ENCODE measurements at regions not wholly inside any gene's neighbourhood (a gene's known extent, or its start where the extent isn't known, plus 50 kb on each side); places are given as distances from the start of the nearest gene placed in this dataset.

DNA sequence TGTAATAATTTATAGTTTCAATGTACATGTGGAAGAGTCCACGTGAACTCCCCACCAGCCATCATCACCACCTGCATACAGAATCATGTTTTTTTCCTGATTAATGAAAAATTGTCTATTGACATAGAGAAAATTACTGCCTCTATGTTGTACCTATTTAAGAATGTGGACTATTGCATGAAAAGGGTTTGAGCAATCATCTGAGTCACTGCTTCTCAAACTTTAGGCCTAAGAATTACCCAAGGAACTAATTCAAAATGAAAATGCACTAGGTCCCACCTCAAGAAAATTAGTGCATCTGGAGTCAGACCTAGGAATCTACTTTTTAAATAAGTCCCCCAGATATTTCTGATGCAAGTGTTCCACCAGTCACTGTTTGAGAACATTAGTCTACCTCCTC, 709.3 kb downstream of the MAT2B start:
- intact Hi-C loops (cut with micrococcal nuclease), result no loop called here
- no peaks in the 10 kb centered on the region for H3K27me3 Mint-ChIP-seq
- Histone ChIP-seq H3K4me3 (ENCODE audit: low read length in 2 of 2) (no peak overlapping the region), H3K36me3 (ENCODE audit: insufficient read depth, low read length) (no peaks in the 10 kb centered on the region), H3K27me3 (ENCODE audit: insufficient read depth, low read length) (no peaks in the 10 kb centered on the region), H3K4me1 (ENCODE audit: insufficient read depth, low read length) (no peaks in the 10 kb centered on the region), H3K27ac (ENCODE audit: low read depth, low read length) (no peak overlapping the region), H3K9me3 (ENCODE audit: control insufficient read depth in 1 of 2, low read length in 2 of 2) (no peaks in the 10 kb centered on the region)
- H3K27ac Mint-ChIP-seq, result no peak overlapping the region
- H3K36me3 Mint-ChIP-seq, result no peaks in the 10 kb centered on the region
- no peak for DNase-seq
- no peak overlapping the region for H3K4me3 Mint-ChIP-seq
- ChIA-PET CTCF (ENCODE audit: partially characterized antibody) (no interaction called here), POLR2A (ENCODE audit: partially characterized antibody) (no interaction called here)
- peaks cover 0 to 14% (median 4%) of the 10 kb centered on the region in 8 donors for H3K9me3 Mint-ChIP-seq
- no peaks in the 10 kb centered on the region for H3K4me1 Mint-ChIP-seq

DNA sequence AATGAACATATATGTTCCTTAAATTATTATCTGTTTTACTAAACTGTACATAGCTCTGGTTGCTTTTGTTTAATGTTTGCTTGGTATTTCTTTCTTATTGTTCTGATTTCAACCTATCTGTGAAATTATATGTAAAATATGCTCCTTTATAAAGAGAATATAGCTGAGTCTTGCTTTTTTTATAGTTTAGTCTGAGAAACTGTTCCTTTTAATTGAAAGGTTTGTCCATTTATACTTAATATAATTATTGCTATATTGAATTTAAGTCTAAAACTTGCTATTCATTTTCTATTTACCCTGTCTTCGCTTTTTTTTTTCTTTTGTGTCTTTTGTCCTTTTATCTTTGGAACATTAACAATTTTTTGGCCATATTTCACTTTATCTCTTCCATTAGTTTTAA, 712.0 kb downstream of the MAT2B start:
- H3K27ac Mint-ChIP-seq, result no peak overlapping the region
- Histone ChIP-seq H3K27ac (ENCODE audit: low read depth, low read length) (no peak overlapping the region), H3K4me3 (ENCODE audit: low read length in 2 of 2) (no peak overlapping the region), H3K9me3 (ENCODE audit: control insufficient read depth in 1 of 2, low read length in 2 of 2) (no peaks in the 10 kb centered on the region), H3K36me3 (ENCODE audit: insufficient read depth, low read length) (no peaks in the 10 kb centered on the region), H3K27me3 (ENCODE audit: insufficient read depth, low read length) (no peaks in the 10 kb centered on the region), H3K4me1 (ENCODE audit: insufficient read depth, low read length) (no peaks in the 10 kb centered on the region)
- POLR2A ChIA-PET (ENCODE audit: partially characterized antibody), result no interaction called here
- no peak overlapping the region for H3K4me3 Mint-ChIP-seq
- intact Hi-C loops (cut with micrococcal nuclease), result no loop called here
- no peaks in the 10 kb centered on the region for H3K4me1 Mint-ChIP-seq
- CTCF ChIA-PET (ENCODE audit: partially characterized antibody), result no interaction called here
- DNase-seq, result no peak
- H3K27me3 Mint-ChIP-seq, result no peaks in the 10 kb centered on the region
- peaks cover 0 to 11% (median 4%) of the 10 kb centered on the region in 8 donors for H3K9me3 Mint-ChIP-seq
- no peaks in the 10 kb centered on the region for H3K36me3 Mint-ChIP-seq

DNA sequence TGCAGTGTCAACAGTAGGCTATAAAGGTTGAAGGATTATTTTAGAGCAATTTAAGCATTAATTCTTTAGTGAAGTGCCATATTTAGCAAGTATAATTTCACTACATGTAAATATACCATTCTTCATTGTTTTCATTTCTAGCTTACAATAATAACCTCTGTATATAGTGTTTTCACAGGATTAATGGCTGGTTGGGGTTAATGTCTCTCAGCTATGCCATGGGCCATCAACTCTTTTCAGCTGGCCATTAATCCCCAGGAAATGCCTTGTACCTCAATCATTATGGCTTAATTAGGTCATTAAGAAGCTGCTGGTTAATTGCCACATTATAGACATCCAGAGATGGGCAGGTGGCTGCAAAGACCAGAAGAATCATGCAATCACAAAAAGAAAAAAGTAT, 715.1 kb downstream of the MAT2B start:
- no peaks in the 10 kb centered on the region for H3K27me3 Mint-ChIP-seq
- no peak for DNase-seq
- Histone ChIP-seq H3K36me3 (ENCODE audit: insufficient read depth, low read length) (no peaks in the 10 kb centered on the region), H3K9me3 (ENCODE audit: control insufficient read depth in 1 of 2, low read length in 2 of 2) (no peaks in the 10 kb centered on the region), H3K4me1 (ENCODE audit: insufficient read depth, low read length) (no peaks in the 10 kb centered on the region), H3K4me3 (ENCODE audit: low read length in 2 of 2) (no peak overlapping the region), H3K27me3 (ENCODE audit: insufficient read depth, low read length) (no peaks in the 10 kb centered on the region), H3K27ac (ENCODE audit: low read depth, low read length) (no peak overlapping the region)
- CTCF ChIA-PET (ENCODE audit: partially characterized antibody), result no interaction called here
- no peaks in the 10 kb centered on the region for H3K36me3 Mint-ChIP-seq
- H3K4me1 Mint-ChIP-seq, result no peaks in the 10 kb centered on the region
- H3K4me3 Mint-ChIP-seq, result no peak overlapping the region
- peaks cover 0 to 23% (median 4%) of the 10 kb centered on the region in 8 donors for H3K9me3 Mint-ChIP-seq
- H3K27ac Mint-ChIP-seq, result no peak overlapping the region
- intact Hi-C loops (cut with micrococcal nuclease), result no loop called here
- POLR2A ChIA-PET (ENCODE audit: partially characterized antibody), result no interaction called here

DNA sequence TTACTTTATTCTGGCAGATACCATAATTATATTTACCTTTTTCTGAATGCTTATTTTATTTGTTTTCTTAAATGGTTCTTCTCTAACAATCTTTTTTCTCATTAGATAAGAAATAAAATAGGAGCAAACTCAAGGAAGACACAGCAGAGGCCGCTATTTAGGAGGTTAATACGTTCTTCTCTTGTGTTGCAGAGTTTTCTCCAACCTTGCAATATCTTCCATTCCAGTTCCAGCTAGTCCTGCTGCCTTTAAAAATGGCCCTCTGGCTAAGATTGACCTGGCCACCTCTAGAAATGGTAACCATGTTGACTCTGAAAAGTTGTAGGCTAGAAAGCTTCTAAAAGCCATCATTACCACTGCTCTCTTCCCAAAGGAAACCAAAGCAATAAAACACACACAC, 718.8 kb downstream of the MAT2B start:
- H3K9me3 ChIP-seq (ENCODE audit: control insufficient read depth in 1 of 2, low read length in 2 of 2), result no peaks in the 10 kb centered on the region
- Mint-ChIP-seq H3K36me3 (no peaks in the 10 kb centered on the region), H3K4me3 (no peak overlapping the region), H3K4me1 (no peaks in the 10 kb centered on the region), H3K27me3 (no peaks in the 10 kb centered on the region), H3K27ac (no peak overlapping the region), H3K9me3 (peaks cover 0 to 13% (median 2%) of the 10 kb centered on the region in 8 donors)
- H3K4me1 ChIP-seq (ENCODE audit: insufficient read depth, low read length), result no peaks in the 10 kb centered on the region
- ChIA-PET POLR2A (ENCODE audit: partially characterized antibody) (no interaction called here), CTCF (ENCODE audit: partially characterized antibody) (no interaction called here)
- H3K36me3 ChIP-seq (ENCODE audit: insufficient read depth, low read length), result no peaks in the 10 kb centered on the region
- intact Hi-C loops (cut with micrococcal nuclease), result no loop called here
- H3K27ac ChIP-seq (ENCODE audit: low read depth, low read length), result no peak overlapping the region
- no peaks in the 10 kb centered on the region for H3K27me3 ChIP-seq (ENCODE audit: insufficient read depth, low read length)
- H3K4me3 ChIP-seq (ENCODE audit: low read length in 2 of 2), result no peak overlapping the region
- DNase-seq, result no peak

DNA sequence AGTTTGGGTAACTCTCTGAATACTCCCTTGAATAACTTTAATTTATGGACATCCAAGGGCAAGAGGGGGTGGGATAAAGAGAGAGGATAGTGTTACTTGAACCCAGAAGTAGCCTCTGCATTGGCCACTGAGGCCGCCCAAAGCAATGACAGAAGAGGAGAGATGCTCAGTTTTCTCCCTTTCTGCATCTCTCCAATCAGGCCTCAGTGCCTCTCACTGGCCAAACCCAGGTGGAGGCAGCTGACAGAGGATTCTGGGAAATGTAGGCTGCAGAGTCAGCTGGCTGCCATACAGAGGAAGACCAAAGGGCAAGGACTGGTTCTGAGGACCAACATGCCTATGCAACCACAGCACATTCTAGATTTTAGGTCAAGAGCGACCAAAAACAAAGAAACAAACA, 719.4 kb downstream of the MAT2B start:
- Histone ChIP-seq H3K27ac (ENCODE audit: low read depth, low read length) (no peak overlapping the region), H3K9me3 (ENCODE audit: control insufficient read depth in 1 of 2, low read length in 2 of 2) (no peaks in the 10 kb centered on the region), H3K4me3 (ENCODE audit: low read length in 2 of 2) (no peak overlapping the region), H3K36me3 (ENCODE audit: insufficient read depth, low read length) (no peaks in the 10 kb centered on the region), H3K4me1 (ENCODE audit: insufficient read depth, low read length) (no peaks in the 10 kb centered on the region), H3K27me3 (ENCODE audit: insufficient read depth, low read length) (no peaks in the 10 kb centered on the region)
- Mint-ChIP-seq H3K9me3 (peaks cover 0 to 13% (median 2%) of the 10 kb centered on the region in 8 donors), H3K4me3 (no peak overlapping the region), H3K4me1 (no peaks in the 10 kb centered on the region), H3K36me3 (no peaks in the 10 kb centered on the region), H3K27ac (no peak overlapping the region), H3K27me3 (no peaks in the 10 kb centered on the region)
- CTCF ChIA-PET (ENCODE audit: partially characterized antibody), result no interaction called here
- no peak for DNase-seq
- POLR2A ChIA-PET (ENCODE audit: partially characterized antibody), result no interaction called here
- intact Hi-C loops (cut with micrococcal nuclease), result no loop called here

DNA sequence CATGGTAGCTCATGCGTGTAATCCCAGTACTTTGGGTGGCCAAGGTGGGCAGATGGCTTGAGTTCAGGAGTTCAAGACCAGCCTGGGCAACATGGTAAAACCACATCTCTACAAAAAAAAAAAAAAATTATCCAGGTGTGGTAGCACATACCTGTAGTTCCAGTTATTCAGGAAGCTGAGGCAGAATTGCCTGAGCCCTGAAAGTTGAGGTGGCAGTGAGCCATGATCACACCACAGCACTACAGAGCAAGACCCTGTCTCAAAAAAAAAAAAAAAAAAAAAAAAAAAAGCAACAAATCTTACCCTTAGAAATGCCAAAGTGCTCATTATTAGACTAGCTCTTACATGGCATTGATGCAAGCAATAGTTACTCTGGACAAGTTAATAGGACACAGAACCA, 724.9 kb downstream of the MAT2B start:
- no peaks in the 10 kb centered on the region for H3K36me3 Mint-ChIP-seq
- intact Hi-C loops (cut with micrococcal nuclease), result no loop called here
- POLR2A ChIA-PET (ENCODE audit: partially characterized antibody), result no interaction called here
- Histone ChIP-seq H3K4me3 (ENCODE audit: low read length in 2 of 2) (no peak overlapping the region), H3K36me3 (ENCODE audit: insufficient read depth, low read length) (no peaks in the 10 kb centered on the region), H3K27ac (ENCODE audit: low read depth, low read length) (no peak overlapping the region), H3K27me3 (ENCODE audit: insufficient read depth, low read length) (no peaks in the 10 kb centered on the region), H3K4me1 (ENCODE audit: insufficient read depth, low read length) (no peaks in the 10 kb centered on the region), H3K9me3 (ENCODE audit: control insufficient read depth in 1 of 2, low read length in 2 of 2) (no peaks in the 10 kb centered on the region)
- H3K27ac Mint-ChIP-seq, result no peak overlapping the region
- no peak for DNase-seq
- H3K9me3 Mint-ChIP-seq, result peaks cover 0 to 10% (median under 1%) of the 10 kb centered on the region in 8 donors
- H3K4me3 Mint-ChIP-seq, result no peak overlapping the region
- H3K4me1 Mint-ChIP-seq, result no peaks in the 10 kb centered on the region
- H3K27me3 Mint-ChIP-seq, result no peaks in the 10 kb centered on the region
- CTCF ChIA-PET (ENCODE audit: partially characterized antibody), result no interaction called here

DNA sequence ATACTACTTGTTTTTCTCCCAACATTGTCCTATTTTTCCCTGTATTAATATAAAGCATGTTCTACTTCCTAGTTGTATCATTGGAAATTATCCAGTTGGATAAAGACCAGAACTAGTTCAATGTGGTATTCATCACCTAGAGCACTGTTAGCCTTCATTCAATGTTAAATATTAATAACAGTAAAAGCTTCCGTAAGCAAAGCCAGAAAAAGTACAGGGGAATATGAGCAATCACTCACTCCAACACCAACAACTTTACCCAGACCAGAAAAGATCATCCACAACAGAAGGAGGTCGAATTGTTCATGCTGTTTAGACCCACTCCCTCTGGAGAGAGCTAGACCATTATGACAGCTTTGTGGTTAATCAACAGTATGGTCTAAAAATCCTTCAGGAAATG, 728.4 kb downstream of the MAT2B start:
- Histone ChIP-seq H3K27ac (ENCODE audit: low read depth, low read length) (no peak overlapping the region), H3K4me3 (ENCODE audit: low read length in 2 of 2) (no peak overlapping the region), H3K4me1 (ENCODE audit: insufficient read depth, low read length) (no peaks in the 10 kb centered on the region), H3K9me3 (ENCODE audit: control insufficient read depth in 1 of 2, low read length in 2 of 2) (no peaks in the 10 kb centered on the region), H3K36me3 (ENCODE audit: insufficient read depth, low read length) (no peaks in the 10 kb centered on the region), H3K27me3 (ENCODE audit: insufficient read depth, low read length) (no peaks in the 10 kb centered on the region)
- peaks cover 0 to 5% (median under 1%) of the 10 kb centered on the region in 8 donors for H3K9me3 Mint-ChIP-seq
- no peak overlapping the region for H3K4me3 Mint-ChIP-seq
- H3K27me3 Mint-ChIP-seq, result no peaks in the 10 kb centered on the region
- H3K4me1 Mint-ChIP-seq, result no peaks in the 10 kb centered on the region
- POLR2A ChIA-PET (ENCODE audit: partially characterized antibody), result no interaction called here
- H3K36me3 Mint-ChIP-seq, result no peaks in the 10 kb centered on the region
- DNase-seq, result no peak
- CTCF ChIA-PET (ENCODE audit: partially characterized antibody), result no interaction called here
- no peak overlapping the region for H3K27ac Mint-ChIP-seq
- intact Hi-C loops (cut with micrococcal nuclease), result no loop called here

DNA sequence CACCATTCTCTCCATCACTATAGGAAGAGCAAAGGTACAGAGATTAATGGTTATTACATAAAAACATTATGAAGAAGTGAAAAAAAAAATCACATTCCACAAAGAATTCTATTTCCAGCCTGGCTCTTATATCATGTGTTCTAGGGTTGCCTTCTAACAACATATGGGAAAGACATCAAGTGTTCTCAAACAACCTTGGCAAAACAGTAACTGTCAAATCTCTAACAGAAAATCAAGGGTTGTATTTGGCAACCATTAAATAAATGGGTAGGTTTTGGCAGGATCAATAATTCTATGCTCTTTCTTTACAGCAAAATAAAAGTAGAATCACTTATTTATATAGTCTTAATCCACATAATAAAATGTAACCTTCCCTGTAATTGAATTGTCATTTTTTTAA, 728.9 kb downstream of the MAT2B start:
- Histone ChIP-seq H3K4me3 (ENCODE audit: low read length in 2 of 2) (no peak overlapping the region), H3K27me3 (ENCODE audit: insufficient read depth, low read length) (no peaks in the 10 kb centered on the region), H3K4me1 (ENCODE audit: insufficient read depth, low read length) (no peaks in the 10 kb centered on the region), H3K27ac (ENCODE audit: low read depth, low read length) (no peak overlapping the region), H3K9me3 (ENCODE audit: control insufficient read depth in 1 of 2, low read length in 2 of 2) (no peaks in the 10 kb centered on the region), H3K36me3 (ENCODE audit: insufficient read depth, low read length) (no peaks in the 10 kb centered on the region)
- Mint-ChIP-seq H3K36me3 (no peaks in the 10 kb centered on the region), H3K27ac (no peak overlapping the region), H3K9me3 (peaks cover 0 to 5% (median under 1%) of the 10 kb centered on the region in 8 donors), H3K27me3 (no peaks in the 10 kb centered on the region), H3K4me1 (no peaks in the 10 kb centered on the region), H3K4me3 (no peak overlapping the region)
- DNase-seq, result no peak
- intact Hi-C loops (cut with micrococcal nuclease), result no loop called here
- ChIA-PET CTCF (ENCODE audit: partially characterized antibody) (no interaction called here), POLR2A (ENCODE audit: partially characterized antibody) (no interaction called here)

All from CD4-positive, alpha-beta memory T cell (primary cell).